ENCODE measurements at regions not wholly inside any gene's neighbourhood (a gene's known extent, or its start where the extent isn't known, plus 50 kb on each side); places are given as distances from the start of the nearest gene placed in this dataset.

DNA sequence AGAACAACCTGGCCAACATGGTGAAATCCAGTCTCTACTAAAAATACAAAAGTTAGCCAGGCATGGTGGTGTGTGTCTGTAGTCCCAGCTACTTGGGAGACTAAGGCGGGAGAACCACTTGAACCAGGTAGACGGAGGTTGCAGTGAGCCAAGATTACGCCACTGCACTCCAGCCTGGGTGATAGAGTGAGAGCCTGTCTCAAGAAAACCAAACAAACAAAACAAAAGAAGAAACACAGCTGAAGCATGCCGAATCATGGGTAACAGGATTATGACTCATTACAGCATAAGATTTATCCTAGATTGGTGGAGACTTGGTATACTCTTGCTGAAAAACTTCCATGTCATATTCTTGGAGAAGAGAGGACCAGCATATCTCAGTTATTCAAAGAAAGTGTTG is 236.7 kb upstream of the CCNH start:
- Mint-ChIP-seq H3K4me1 (ENCODE audit: low read depth, unreplicated experiment) (no peaks in the 10 kb centered on the region), H3K36me3 (ENCODE audit: insufficient read depth, unreplicated experiment) (no peaks in the 10 kb centered on the region), H3K9me3 (ENCODE audit: unreplicated experiment) (no peaks in the 10 kb centered on the region), H3K27ac (ENCODE audit: unreplicated experiment) (no peak overlapping the region), H3K4me3 (ENCODE audit: unreplicated experiment) (no peak overlapping the region), H3K27me3 (ENCODE audit: insufficient read depth, unreplicated experiment) (no peaks in the 10 kb centered on the region)
- Histone ChIP-seq H3K4me3 (ENCODE audit: low read depth, low read length) (no peak overlapping the region), H3K36me3 (ENCODE audit: control insufficient read depth, insufficient read depth, low read length) (no peaks in the 10 kb centered on the region), H3K4me1 (no peaks in the 10 kb centered on the region), H3K27me3 (replicated peaks; ENCODE audit: control insufficient read depth, insufficient read depth, low read length) (no peaks in the 10 kb centered on the region), H3K9me3 (no peaks in the 10 kb centered on the region)
- DNase-seq = no peak
- ChIA-PET POLR2A (no interaction called here), CTCF (no interaction called here)
- intact Hi-C loops (cut with micrococcal nuclease; ENCODE audit: unreplicated experiment) = no loop called here
- TF ChIP-seq, protein P1, sequence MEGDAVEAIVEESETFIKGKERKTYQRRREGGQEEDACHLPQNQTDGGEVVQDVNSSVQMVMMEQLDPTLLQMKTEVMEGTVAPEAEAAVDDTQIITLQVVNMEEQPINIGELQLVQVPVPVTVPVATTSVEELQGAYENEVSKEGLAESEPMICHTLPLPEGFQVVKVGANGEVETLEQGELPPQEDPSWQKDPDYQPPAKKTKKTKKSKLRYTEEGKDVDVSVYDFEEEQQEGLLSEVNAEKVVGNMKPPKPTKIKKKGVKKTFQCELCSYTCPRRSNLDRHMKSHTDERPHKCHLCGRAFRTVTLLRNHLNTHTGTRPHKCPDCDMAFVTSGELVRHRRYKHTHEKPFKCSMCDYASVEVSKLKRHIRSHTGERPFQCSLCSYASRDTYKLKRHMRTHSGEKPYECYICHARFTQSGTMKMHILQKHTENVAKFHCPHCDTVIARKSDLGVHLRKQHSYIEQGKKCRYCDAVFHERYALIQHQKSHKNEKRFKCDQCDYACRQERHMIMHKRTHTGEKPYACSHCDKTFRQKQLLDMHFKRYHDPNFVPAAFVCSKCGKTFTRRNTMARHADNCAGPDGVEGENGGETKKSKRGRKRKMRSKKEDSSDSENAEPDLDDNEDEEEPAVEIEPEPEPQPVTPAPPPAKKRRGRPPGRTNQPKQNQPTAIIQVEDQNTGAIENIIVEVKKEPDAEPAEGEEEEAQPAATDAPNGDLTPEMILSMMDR (IDR thresholded peaks at IDR 0.05; ENCODE audit: insufficient read depth in 1 of 2, low read depth in 1 of 2, low read length in 1 of 2, severe bottlenecking in 1 of 2, unreplicated experiment in 1 of 2) = no peak
- BruUV-seq (replicated peaks) = no TSS peak

DNA sequence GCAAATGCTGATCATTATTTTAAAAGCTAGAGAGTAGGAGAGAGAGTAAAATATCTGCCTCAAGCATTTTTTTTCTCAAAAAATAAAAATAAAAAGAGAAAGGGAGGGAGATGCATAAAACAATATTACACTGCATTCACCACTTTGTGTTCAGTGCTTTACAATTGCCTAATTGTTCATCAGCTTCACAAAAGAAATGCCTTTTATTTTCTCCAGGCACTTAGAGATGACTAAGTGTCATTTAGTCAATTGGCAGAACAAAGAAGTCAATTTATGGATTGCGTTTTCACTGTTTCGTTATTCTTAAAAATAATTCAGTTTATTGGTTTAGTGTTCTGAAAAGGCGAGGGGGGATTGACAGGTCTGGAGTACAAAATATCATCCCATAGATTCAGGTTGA is 232.5 kb upstream of the CCNH start:
- BruUV-seq (replicated peaks) = no TSS peak
- H3K4me1 ChIP-seq = no peaks in the 10 kb centered on the region
- no peak overlapping the region for H3K4me3 Mint-ChIP-seq (ENCODE audit: unreplicated experiment)
- H3K36me3 ChIP-seq (ENCODE audit: control insufficient read depth, insufficient read depth, low read length) = no peaks in the 10 kb centered on the region
- H3K27me3 Mint-ChIP-seq (ENCODE audit: insufficient read depth, unreplicated experiment) = no peaks in the 10 kb centered on the region
- intact Hi-C loops (cut with micrococcal nuclease; ENCODE audit: unreplicated experiment) = no loop called here
- no peak overlapping the region for H3K27ac Mint-ChIP-seq (ENCODE audit: unreplicated experiment)
- DNase-seq = no peak
- TF ChIP-seq, protein P1 (IDR thresholded peaks at IDR 0.05; ENCODE audit: insufficient read depth in 1 of 2, low read depth in 1 of 2, low read length in 1 of 2, severe bottlenecking in 1 of 2, unreplicated experiment in 1 of 2) = no peak
- H3K9me3 ChIP-seq = no peaks in the 10 kb centered on the region
- H3K27me3 ChIP-seq (replicated peaks; ENCODE audit: control insufficient read depth, insufficient read depth, low read length) = no peaks in the 10 kb centered on the region
- no peak overlapping the region for H3K4me3 ChIP-seq (ENCODE audit: low read depth, low read length)
- H3K4me1 Mint-ChIP-seq (ENCODE audit: low read depth, unreplicated experiment) = no peaks in the 10 kb centered on the region
- H3K36me3 Mint-ChIP-seq (ENCODE audit: insufficient read depth, unreplicated experiment) = no peaks in the 10 kb centered on the region
- H3K9me3 Mint-ChIP-seq (ENCODE audit: unreplicated experiment) = no peaks in the 10 kb centered on the region
- POLR2A ChIA-PET = no interaction called here
- CTCF ChIA-PET = no interaction called here

DNA sequence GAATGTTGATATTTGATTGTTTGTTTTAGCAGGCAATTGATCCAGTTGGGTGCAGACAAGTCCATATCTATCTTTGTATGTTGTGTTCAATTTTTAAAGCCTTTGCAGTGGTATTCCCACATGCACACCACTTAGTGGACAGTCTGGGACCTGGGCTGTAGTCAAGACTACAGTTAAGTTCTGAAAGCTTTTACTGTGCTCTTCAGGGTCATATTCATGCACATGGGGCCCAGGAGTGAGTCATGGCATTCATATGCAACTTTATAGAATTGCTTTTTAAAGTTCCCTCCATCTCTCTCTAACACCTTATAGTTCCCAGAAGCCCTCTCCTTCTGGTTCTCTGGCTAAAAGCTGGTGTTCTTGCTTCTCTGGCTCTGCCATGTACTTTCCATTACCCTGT is 228.2 kb upstream of the CCNH start:
- Histone ChIP-seq H3K4me1 (no peaks in the 10 kb centered on the region), H3K9me3 (no peaks in the 10 kb centered on the region), H3K4me3 (ENCODE audit: low read depth, low read length) (no peak overlapping the region), H3K36me3 (ENCODE audit: control insufficient read depth, insufficient read depth, low read length) (no peaks in the 10 kb centered on the region), H3K27me3 (replicated peaks; ENCODE audit: control insufficient read depth, insufficient read depth, low read length) (no peaks in the 10 kb centered on the region)
- no peak overlapping the region for H3K27ac Mint-ChIP-seq (ENCODE audit: unreplicated experiment)
- TF ChIP-seq, protein P1 (IDR thresholded peaks at IDR 0.05; ENCODE audit: insufficient read depth in 1 of 2, low read depth in 1 of 2, low read length in 1 of 2, severe bottlenecking in 1 of 2, unreplicated experiment in 1 of 2) = no peak
- ChIA-PET CTCF (no interaction called here), POLR2A (no interaction called here)
- H3K27me3 Mint-ChIP-seq (ENCODE audit: insufficient read depth, unreplicated experiment) = no peaks in the 10 kb centered on the region
- BruUV-seq (replicated peaks) = no TSS peak
- no peaks in the 10 kb centered on the region for H3K4me1 Mint-ChIP-seq (ENCODE audit: low read depth, unreplicated experiment)
- no peaks in the 10 kb centered on the region for H3K9me3 Mint-ChIP-seq (ENCODE audit: unreplicated experiment)
- H3K36me3 Mint-ChIP-seq (ENCODE audit: insufficient read depth, unreplicated experiment) = no peaks in the 10 kb centered on the region
- DNase-seq = no peak
- no peak overlapping the region for H3K4me3 Mint-ChIP-seq (ENCODE audit: unreplicated experiment)
- intact Hi-C loops (cut with micrococcal nuclease; ENCODE audit: unreplicated experiment) = no loop called here
